ENCODE measurements at regions not wholly inside any gene's neighbourhood (a gene's known extent, or its start where the extent isn't known, plus 50 kb on each side); places are given as distances from the start of the nearest gene placed in this dataset.

- DNase-seq (ENCODE audit: low read depth in 4 of 4, low spot score in 1 of 4), result no peak
These were observed 413.5 kb upstream of the THBS1 start for GRCh38 chr15:39167164-39168058.

GRCh38 chr15:39171944-39172368, 408.9 kb upstream of the THBS1 start:
- DNase-seq (ENCODE audit: low read depth in 4 of 4, low spot score in 1 of 4), result peak in 3 of 4 experiments; percentile 1 to 36 (median 6)

- no peak for DNase-seq (ENCODE audit: low read depth in 4 of 4, low spot score in 1 of 4)
These were observed 408.2 kb upstream of the THBS1 start for GRCh38 chr15:39172380-39173281.

- no peak for DNase-seq (ENCODE audit: low read depth in 4 of 4, low spot score in 1 of 4)
These were observed 407.5 kb upstream of the THBS1 start for GRCh38 chr15:39173426-39173825.

GRCh38 chr15:39174332-39174731, 406.5 kb upstream of the THBS1 start:
- no peak for DNase-seq (ENCODE audit: low read depth in 4 of 4, low spot score in 1 of 4)

- no peak for DNase-seq (ENCODE audit: low read depth in 4 of 4, low spot score in 1 of 4)
These were observed 404.8 kb upstream of the THBS1 start for GRCh38 chr15:39176030-39176429.

GRCh38 chr15:39177561-39177960, 403.3 kb upstream of the THBS1 start:
- DNase-seq (ENCODE audit: low read depth in 4 of 4, low spot score in 1 of 4), result no peak

GRCh38 chr15:39180030-39180429, 400.8 kb upstream of the THBS1 start:
- DNase-seq (ENCODE audit: low read depth in 4 of 4, low spot score in 1 of 4), result no peak

- DNase-seq (ENCODE audit: low read depth in 4 of 4, low spot score in 1 of 4), result no peak
These were observed 400.4 kb upstream of the THBS1 start for GRCh38 chr15:39180483-39180933.

GRCh38 chr15:39181056-39181747, 399.7 kb upstream of the THBS1 start:
- DNase-seq (ENCODE audit: low read depth in 4 of 4, low spot score in 1 of 4), result no peak

- DNase-seq (ENCODE audit: low read depth in 4 of 4, low spot score in 1 of 4), result no peak
These were observed 398.9 kb upstream of the THBS1 start for GRCh38 chr15:39181940-39182339.

- no peak for DNase-seq (ENCODE audit: low read depth in 4 of 4, low spot score in 1 of 4)
These were observed 397.6 kb upstream of the THBS1 start for GRCh38 chr15:39183164-39183881.

GRCh38 chr15:39184701-39185390, 396.0 kb upstream of the THBS1 start:
- DNase-seq (ENCODE audit: low read depth in 4 of 4, low spot score in 1 of 4), result no peak

- no peak for DNase-seq (ENCODE audit: low read depth in 4 of 4, low spot score in 1 of 4)
These were observed 392.6 kb upstream of the THBS1 start for GRCh38 chr15:39188314-39188713.

- DNase-seq (ENCODE audit: low read depth in 4 of 4, low spot score in 1 of 4), result no peak
These were observed 391.9 kb upstream of the THBS1 start for GRCh38 chr15:39188930-39189329.

- no peak for DNase-seq (ENCODE audit: low read depth in 4 of 4, low spot score in 1 of 4)
These were observed 389.0 kb upstream of the THBS1 start for GRCh38 chr15:39191871-39192291.

GRCh38 chr15:39192351-39192750, 388.5 kb upstream of the THBS1 start:
- DNase-seq (ENCODE audit: low read depth in 4 of 4, low spot score in 1 of 4), result no peak

- DNase-seq (ENCODE audit: low read depth in 4 of 4, low spot score in 1 of 4), result no peak
These were observed 387.8 kb upstream of the THBS1 start for GRCh38 chr15:39192979-39193560.

- no peak for DNase-seq (ENCODE audit: low read depth in 4 of 4, low spot score in 1 of 4)
These were observed 387.3 kb upstream of the THBS1 start for GRCh38 chr15:39193611-39194010.

All from stimulated activated CD4-positive, alpha-beta T cell treated with anti-CD3 and anti-CD28 coated beads, Interleukin-1b, Interleukin-23, amount 100 ng/mL, for 24 hours (primary cell).